Neural cell (in vitro differentiated cells): ENCODE measurements at regions not wholly inside any gene's neighbourhood (a gene's known extent, or its start where the extent isn't known, plus 50 kb on each side); places are given as distances from the start of the nearest gene placed in this dataset.

Source experiments
- H2AFZ ChIP-seq: fragments of 200-600, 300-800 bp; sonication (generic), shearing (Covaris generic); 2 replicates; pipeline ENCODE4 v1.6.0; 2014; ENCODE audit warnings: low read depth, mild to moderate bottlenecking, antibody characterized with exemption, low read length, moderate library complexity
- H3F3A ChIP-seq: fragments of 200-600 bp; shearing (Covaris generic); 2 replicates; pipeline ENCODE4 v1.6.1; 2016; ENCODE audit warnings: mild to moderate bottlenecking, moderate library complexity, mixed read lengths, antibody characterized with exemption, low read length; ENCODE audit not compliant: insufficient read depth, poor library complexity, severe bottlenecking
- H3K27ac ChIP-seq: fragments of 200-600, 300-800 bp; sonication (generic), shearing (Covaris generic); 2 replicates; pipeline ENCODE4 v1.5.1; 2014; ENCODE audit warnings: mild to moderate bottlenecking, low read length, moderate library complexity
- H3K27me3 ChIP-seq: fragments of 300-800, 200-600 bp; sonication (generic), shearing (Covaris generic); 2 replicates; pipeline ENCODE4 v1.6.0; 2014; ENCODE audit warnings: mild to moderate bottlenecking, low read depth, low read length, moderate library complexity; ENCODE audit not compliant: insufficient read depth
- H3K36me3 ChIP-seq: fragments of 300-800, 200-600 bp; sonication (generic), shearing (Covaris generic); 2 replicates; pipeline ENCODE4 v1.5.1; 2014; ENCODE audit warnings: mild to moderate bottlenecking, antibody characterized with exemption, low read length, moderate library complexity; ENCODE audit not compliant: insufficient read depth
- H3K4me2 ChIP-seq: fragments of 300-800, 200-600 bp; sonication (generic), shearing (Covaris generic); 2 replicates; pipeline ENCODE4 v1.6.0; 2014; ENCODE audit warnings: mild to moderate bottlenecking, low read length
- H3K4me3 ChIP-seq: fragments of 300-800, 200-600 bp; sonication (generic), shearing (Covaris generic); 2 replicates; pipeline ENCODE4 v1.5.1; 2014; ENCODE audit warnings: mild to moderate bottlenecking, low read length, moderate library complexity
- H3K79me2 ChIP-seq: fragments of 200-600 bp; shearing (Covaris generic); replicated peaks from 2 replicates; pipeline ENCODE4 v1.6.0; 2014; ENCODE audit warnings: mild to moderate bottlenecking, low read length, moderate library complexity; ENCODE audit not compliant: insufficient read depth
- H3K9ac ChIP-seq: fragments of 300-800, 200-600 bp; sonication (generic), shearing (Covaris generic); 2 replicates; pipeline ENCODE4 v1.6.1; 2016; ENCODE audit warnings: mild to moderate bottlenecking, low read length, mixed read lengths
- H3K9me2 ChIP-seq: fragments of 200-600 bp; shearing (Covaris generic); 2 replicates; pipeline ENCODE4 v1.6.1; 2016; ENCODE audit warnings: mild to moderate bottlenecking, low read length, mixed read lengths; ENCODE audit not compliant: insufficient read depth
- H3K9me3 ChIP-seq: fragments of 200-600, 300-800 bp; sonication (generic), shearing (Covaris generic); 2 replicates; pipeline ENCODE4 v1.6.1; 2016; ENCODE audit warnings: mild to moderate bottlenecking, mixed run types, low read length, moderate library complexity, mixed read lengths
- H4K20me1 ChIP-seq: fragments of 200-600 bp; shearing (Covaris generic); 2 replicates; pipeline ENCODE4 v1.6.1; 2016; ENCODE audit warnings: mild to moderate bottlenecking, mixed run types; ENCODE audit not compliant: insufficient read depth
- EP300 ChIP-seq: fragments of 450-650 bp; conservative IDR thresholded peaks from 2 replicates; pipeline ENCODE4 v1.6.1; 2014; ENCODE audit warnings: antibody characterized with exemption, mild to moderate bottlenecking, moderate library complexity; ENCODE audit not compliant: poor library complexity, severe bottlenecking
- EZH2 ChIP-seq: fragments of 200-600, 300-800 bp; shearing (Covaris generic), sonication (generic); IDR thresholded peaks from 2 replicates; pipeline ENCODE4 v1.6.1; 2014; ENCODE audit warnings: antibody characterized with exemption, low read length, borderline replicate concordance, mild to moderate bottlenecking; ENCODE audit not compliant: insufficient read depth, poor library complexity, severe bottlenecking
- MXI1 ChIP-seq: fragments of 450-650 bp; conservative IDR thresholded peaks from 2 replicates; pipeline ENCODE4 v1.6.1; 2014; ENCODE audit warnings: antibody characterized with exemption, mild to moderate bottlenecking; ENCODE audit not compliant: poor library complexity, severe bottlenecking
- POLR2AphosphoS5 ChIP-seq: IDR thresholded peaks from 2 replicates; pipeline ENCODE4 v1.6.1; 2012
- RAD21 ChIP-seq: fragments of 450-650 bp; conservative IDR thresholded peaks from 2 replicates; pipeline ENCODE4 v1.6.1; 2014; ENCODE audit warnings: antibody characterized with exemption, mild to moderate bottlenecking, moderate library complexity
- SMC3 ChIP-seq: fragments of 450-650 bp; conservative IDR thresholded peaks from 2 replicates; pipeline ENCODE4 v1.6.1; 2014; ENCODE audit warnings: antibody characterized with exemption, mild to moderate bottlenecking, moderate library complexity; ENCODE audit not compliant: poor library complexity
- TAF1 ChIP-seq: IDR thresholded peaks from 2 replicates; pipeline ENCODE4 v1.6.1; 2012; ENCODE audit warnings: low read depth
- TF ChIP-seq, protein P1 (sequence below): fragments of 450-650 bp; IDR thresholded peaks from 2 replicates; pipeline ENCODE4 v1.5.1; 2014; ENCODE audit warnings: antibody characterized with exemption, mild to moderate bottlenecking, moderate library complexity; ENCODE audit not compliant: poor library complexity, severe bottlenecking
- TF ChIP-seq, protein P2 (sequence below): IDR thresholded peaks from 2 replicates; pipeline ENCODE4 v1.6.1; 2012; ENCODE audit warnings: borderline replicate concordance

DNA sequence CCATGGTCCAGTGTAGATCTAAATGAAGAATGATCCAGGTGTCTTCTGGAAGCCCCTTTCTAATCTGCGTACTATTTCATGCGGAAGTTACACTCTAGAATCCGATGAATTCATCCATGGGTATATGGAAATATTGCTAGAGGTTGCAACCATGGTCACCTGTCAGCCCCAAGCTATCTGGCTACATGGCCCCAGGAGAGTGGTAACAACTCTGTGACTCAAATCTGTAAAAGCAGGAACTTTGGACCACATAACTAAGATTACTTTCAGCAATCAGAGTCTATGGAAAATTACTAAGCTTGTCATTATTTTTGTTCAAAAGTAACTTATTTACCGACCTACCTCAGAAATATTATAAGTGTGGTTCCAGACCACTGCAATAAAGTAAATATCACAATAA lies 150.6 kb upstream of the MED14 start:
- no peaks in the 10 kb centered on the region for H3K79me2 ChIP-seq
- no peak overlapping the region for H3K4me2 ChIP-seq
- TF ChIP-seq EZH2 (no peak), RAD21 (no peak), POLR2AphosphoS5 (no peak)
- TF ChIP-seq, protein P1, sequence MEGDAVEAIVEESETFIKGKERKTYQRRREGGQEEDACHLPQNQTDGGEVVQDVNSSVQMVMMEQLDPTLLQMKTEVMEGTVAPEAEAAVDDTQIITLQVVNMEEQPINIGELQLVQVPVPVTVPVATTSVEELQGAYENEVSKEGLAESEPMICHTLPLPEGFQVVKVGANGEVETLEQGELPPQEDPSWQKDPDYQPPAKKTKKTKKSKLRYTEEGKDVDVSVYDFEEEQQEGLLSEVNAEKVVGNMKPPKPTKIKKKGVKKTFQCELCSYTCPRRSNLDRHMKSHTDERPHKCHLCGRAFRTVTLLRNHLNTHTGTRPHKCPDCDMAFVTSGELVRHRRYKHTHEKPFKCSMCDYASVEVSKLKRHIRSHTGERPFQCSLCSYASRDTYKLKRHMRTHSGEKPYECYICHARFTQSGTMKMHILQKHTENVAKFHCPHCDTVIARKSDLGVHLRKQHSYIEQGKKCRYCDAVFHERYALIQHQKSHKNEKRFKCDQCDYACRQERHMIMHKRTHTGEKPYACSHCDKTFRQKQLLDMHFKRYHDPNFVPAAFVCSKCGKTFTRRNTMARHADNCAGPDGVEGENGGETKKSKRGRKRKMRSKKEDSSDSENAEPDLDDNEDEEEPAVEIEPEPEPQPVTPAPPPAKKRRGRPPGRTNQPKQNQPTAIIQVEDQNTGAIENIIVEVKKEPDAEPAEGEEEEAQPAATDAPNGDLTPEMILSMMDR = no peak
- H3K9me2 ChIP-seq = no peaks in the 10 kb centered on the region
- H3K9me3 ChIP-seq = no peaks in the 10 kb centered on the region
- no peaks in the 10 kb centered on the region for H3K27me3 ChIP-seq
- H3K36me3 ChIP-seq = no peaks in the 10 kb centered on the region
- H3F3A ChIP-seq = no peaks in the 10 kb centered on the region
- H3K9ac ChIP-seq = no peak overlapping the region
- H4K20me1 ChIP-seq = no peaks in the 10 kb centered on the region
- no peak overlapping the region for H3K4me3 ChIP-seq
- H2AFZ ChIP-seq = no peak overlapping the region
- H3K27ac ChIP-seq = no peak overlapping the region

DNA sequence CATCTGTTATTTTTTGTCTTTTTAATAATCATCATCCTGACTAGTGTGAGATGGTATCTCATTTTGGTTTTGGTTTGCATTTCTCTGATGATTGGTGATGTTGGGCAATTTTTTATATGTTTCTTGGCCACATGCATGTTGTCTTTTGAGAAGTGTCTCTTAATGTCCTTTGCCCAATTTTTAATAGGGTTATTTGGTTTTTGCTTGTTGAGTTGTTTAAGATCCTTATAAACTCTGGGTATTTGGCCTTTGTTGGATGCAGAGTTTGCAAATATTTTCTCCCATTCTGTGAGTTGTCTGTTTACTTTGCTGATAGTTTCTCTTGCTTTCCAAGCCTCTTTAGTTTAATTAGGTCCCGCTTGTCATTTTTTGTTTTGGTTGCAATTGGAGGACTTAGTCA lies 152.1 kb upstream of the MED14 start:
- Histone ChIP-seq H3K4me3 (no peak overlapping the region), H3K79me2 (no peaks in the 10 kb centered on the region), H3K9ac (no peak overlapping the region), H3K27me3 (no peaks in the 10 kb centered on the region), H3K9me2 (no peaks in the 10 kb centered on the region), H3K9me3 (no peaks in the 10 kb centered on the region), H3K27ac (no peak overlapping the region), H3K4me2 (no peak overlapping the region), H3K36me3 (no peaks in the 10 kb centered on the region), H4K20me1 (no peaks in the 10 kb centered on the region), H2AFZ (no peak overlapping the region), H3F3A (no peaks in the 10 kb centered on the region)
- TF ChIP-seq EZH2 (no peak), RAD21 (no peak), MXI1 (no peak), POLR2AphosphoS5 (no peak)

DNA sequence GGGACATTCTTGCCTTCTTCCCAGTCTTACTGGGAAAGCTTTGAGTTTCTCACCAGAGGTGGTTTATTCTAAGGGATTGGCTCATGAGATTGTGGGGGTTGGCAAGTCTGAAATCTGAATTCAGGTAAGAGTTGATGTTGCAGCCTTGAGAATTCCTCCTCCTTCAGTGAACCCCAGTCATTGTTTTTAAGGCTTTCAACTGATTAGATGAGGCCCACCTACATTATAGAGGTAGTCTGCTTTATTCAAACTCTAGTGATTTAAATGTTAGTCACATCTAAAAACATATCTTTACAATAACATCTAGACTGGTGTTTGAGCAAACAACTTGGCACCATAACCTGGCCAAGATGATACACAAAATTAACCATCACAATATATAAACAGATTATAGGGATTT lies 156.5 kb upstream of the MED14 start:
- TF ChIP-seq, protein P2, sequence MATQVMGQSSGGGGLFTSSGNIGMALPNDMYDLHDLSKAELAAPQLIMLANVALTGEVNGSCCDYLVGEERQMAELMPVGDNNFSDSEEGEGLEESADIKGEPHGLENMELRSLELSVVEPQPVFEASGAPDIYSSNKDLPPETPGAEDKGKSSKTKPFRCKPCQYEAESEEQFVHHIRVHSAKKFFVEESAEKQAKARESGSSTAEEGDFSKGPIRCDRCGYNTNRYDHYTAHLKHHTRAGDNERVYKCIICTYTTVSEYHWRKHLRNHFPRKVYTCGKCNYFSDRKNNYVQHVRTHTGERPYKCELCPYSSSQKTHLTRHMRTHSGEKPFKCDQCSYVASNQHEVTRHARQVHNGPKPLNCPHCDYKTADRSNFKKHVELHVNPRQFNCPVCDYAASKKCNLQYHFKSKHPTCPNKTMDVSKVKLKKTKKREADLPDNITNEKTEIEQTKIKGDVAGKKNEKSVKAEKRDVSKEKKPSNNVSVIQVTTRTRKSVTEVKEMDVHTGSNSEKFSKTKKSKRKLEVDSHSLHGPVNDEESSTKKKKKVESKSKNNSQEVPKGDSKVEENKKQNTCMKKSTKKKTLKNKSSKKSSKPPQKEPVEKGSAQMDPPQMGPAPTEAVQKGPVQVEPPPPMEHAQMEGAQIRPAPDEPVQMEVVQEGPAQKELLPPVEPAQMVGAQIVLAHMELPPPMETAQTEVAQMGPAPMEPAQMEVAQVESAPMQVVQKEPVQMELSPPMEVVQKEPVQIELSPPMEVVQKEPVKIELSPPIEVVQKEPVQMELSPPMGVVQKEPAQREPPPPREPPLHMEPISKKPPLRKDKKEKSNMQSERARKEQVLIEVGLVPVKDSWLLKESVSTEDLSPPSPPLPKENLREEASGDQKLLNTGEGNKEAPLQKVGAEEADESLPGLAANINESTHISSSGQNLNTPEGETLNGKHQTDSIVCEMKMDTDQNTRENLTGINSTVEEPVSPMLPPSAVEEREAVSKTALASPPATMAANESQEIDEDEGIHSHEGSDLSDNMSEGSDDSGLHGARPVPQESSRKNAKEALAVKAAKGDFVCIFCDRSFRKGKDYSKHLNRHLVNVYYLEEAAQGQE = no peak
- TF ChIP-seq TAF1 = no peak
- no peak for TF ChIP-seq EP300
- TF ChIP-seq MXI1 = no peak
- no peak for TF ChIP-seq POLR2AphosphoS5
- TF ChIP-seq SMC3 = no peak
- H3K27me3 ChIP-seq = no peaks in the 10 kb centered on the region

More for the DNA sequence above, 156.5 kb upstream of the MED14 start:
- H3K9me2 ChIP-seq = no peaks in the 10 kb centered on the region
- H3K9me3 ChIP-seq = no peaks in the 10 kb centered on the region
- H3F3A ChIP-seq = no peaks in the 10 kb centered on the region
- no peaks in the 10 kb centered on the region for H3K36me3 ChIP-seq
- H3K4me3 ChIP-seq = no peak overlapping the region
- no peaks in the 10 kb centered on the region for H3K79me2 ChIP-seq
- no peak overlapping the region for H3K9ac ChIP-seq
- H4K20me1 ChIP-seq = no peaks in the 10 kb centered on the region
- H3K4me2 ChIP-seq = no peak overlapping the region
- H3K27ac ChIP-seq = no peak overlapping the region
- H2AFZ ChIP-seq = no peak overlapping the region
